ENCODE measurements at regions not wholly inside any gene's neighbourhood (a gene's known extent, or its start where the extent isn't known, plus 50 kb on each side); places are given as distances from the start of the nearest gene placed in this dataset.

- Mint-ChIP-seq H3K27ac (no peak overlapping the region), H3K4me3 (no peak overlapping the region)
These were observed 472.0 kb upstream of the ETAA1 start for GRCh38 chr2:66925128-66925527.

GRCh38 chr2:66926594-66927112 is 470.5 kb upstream of the ETAA1 start:
- Mint-ChIP-seq H3K27ac (no peak overlapping the region), H3K9me3 (no peaks in the 10 kb centered on the region), H3K27me3 (no peaks in the 10 kb centered on the region), H3K4me1 (ENCODE audit: low read depth) (no peaks in the 10 kb centered on the region), H3K36me3 (ENCODE audit: low read depth) (no peaks in the 10 kb centered on the region), H3K4me3 (no peak overlapping the region)
- no peak for DNase-seq
- CTCF ChIA-PET, result no interaction called here
- no peak for TF ChIP-seq CTCF (IDR thresholded peaks at IDR 0.05)
- ATAC-seq, result no peak
- POLR2A ChIA-PET, result no interaction called here
- intact Hi-C loops (cut with micrococcal nuclease), result no loop called here

More at GRCh38 chr2:66925128-66925527, 472.0 kb upstream of the ETAA1 start:
- no peak for TF ChIP-seq CTCF (IDR thresholded peaks at IDR 0.05)
- Mint-ChIP-seq H3K36me3 (ENCODE audit: low read depth) (no peaks in the 10 kb centered on the region), H3K4me1 (ENCODE audit: low read depth) (no peaks in the 10 kb centered on the region), H3K27me3 (no peaks in the 10 kb centered on the region), H3K9me3 (no peaks in the 10 kb centered on the region)
- ChIA-PET POLR2A (no interaction called here), CTCF (interaction anchor here (0.7 kb wide), 1 partner anchor 1009 kb away, joined by 4 read pairs; no protein-coding TSS in a partner anchor)
- DNase-seq (no peak), ATAC-seq (no peak)
- intact Hi-C loops (cut with micrococcal nuclease), result no loop called here

- CTCF ChIA-PET, result no interaction called here
- Mint-ChIP-seq H3K27me3 (no peaks in the 10 kb centered on the region), H3K9me3 (peaks cover 2% of the 10 kb centered on the region), H3K36me3 (ENCODE audit: low read depth) (no peaks in the 10 kb centered on the region), H3K4me3 (no peak overlapping the region), H3K27ac (no peak overlapping the region), H3K4me1 (ENCODE audit: low read depth) (no peaks in the 10 kb centered on the region)
- no peak for TF ChIP-seq CTCF (IDR thresholded peaks at IDR 0.05)
- ATAC-seq (no peak), DNase-seq (no peak)
- intact Hi-C loops (cut with micrococcal nuclease), result no loop called here
- POLR2A ChIA-PET, result no interaction called here
These were observed 467.3 kb upstream of the ETAA1 start for GRCh38 chr2:66929632-66930338.

- H3K9me3 Mint-ChIP-seq, result peaks cover 2% of the 10 kb centered on the region
- H3K4me3 Mint-ChIP-seq, result no peak overlapping the region
- ChIA-PET CTCF (no interaction called here), POLR2A (no interaction called here)
- ATAC-seq (no peak), DNase-seq (no peak)
- H3K36me3 Mint-ChIP-seq (ENCODE audit: low read depth), result no peaks in the 10 kb centered on the region
- intact Hi-C loops (cut with micrococcal nuclease), result no loop called here
- no peaks in the 10 kb centered on the region for H3K27me3 Mint-ChIP-seq
- no peak overlapping the region for H3K27ac Mint-ChIP-seq
- H3K4me1 Mint-ChIP-seq (ENCODE audit: low read depth), result no peaks in the 10 kb centered on the region
- TF ChIP-seq CTCF (IDR thresholded peaks at IDR 0.05), result no peak
These were observed 466.6 kb upstream of the ETAA1 start for GRCh38 chr2:66930339-66931220.

- ChIA-PET POLR2A (no interaction called here), CTCF (no interaction called here)
- no peak for DNase-seq
- Mint-ChIP-seq H3K9me3 (peaks cover 2% of the 10 kb centered on the region), H3K27ac (no peak overlapping the region), H3K4me3 (no peak overlapping the region), H3K4me1 (ENCODE audit: low read depth) (no peaks in the 10 kb centered on the region), H3K36me3 (ENCODE audit: low read depth) (no peaks in the 10 kb centered on the region), H3K27me3 (no peaks in the 10 kb centered on the region)
- no peak for ATAC-seq
- no peak for TF ChIP-seq CTCF (IDR thresholded peaks at IDR 0.05)
- intact Hi-C loops (cut with micrococcal nuclease), result no loop called here
These were observed 458.6 kb upstream of the ETAA1 start for GRCh38 chr2:66938471-66938967.

Data from activated CD8-positive, alpha-beta T cell treated with anti-CD3 and anti-CD28 coated beads for 36 hours (primary cell).